Gastroesophageal sphincter (tissue), 3 donors: ENCODE measurements at regions not wholly inside any gene's neighbourhood (a gene's known extent, or its start where the extent isn't known, plus 50 kb on each side); places are given as distances from the start of the nearest gene placed in this dataset.

Experiments used
- CTCF ChIP-seq, 4 experiments: fragments of 200-600 bp in 2 of 4; fragments of 450-650 bp in 2 of 4; sonication (generic) in 1 of 4; IDR thresholded peaks; one replicate each; pipeline ENCODE4 v1.5.1; 2017 to 2019; ENCODE audit warnings: antibody characterized with exemption in 4 of 4, mild to moderate bottlenecking in 2 of 4, moderate library complexity in 2 of 4
- EP300 ChIP-seq: sonication (generic); formaldehyde crosslinking; IDR thresholded peaks from one replicate; pipeline ENCODE4 v1.6.1; 2017; ENCODE audit warnings: antibody characterized with exemption, mild to moderate bottlenecking

- TF ChIP-seq EP300 (no peak), CTCF (IDR thresholded peaks at IDR 0.05) (no peak)
Measured at GRCh38 chrX:26664919-26665318, 448.9 kb downstream of the MAGEB5 start.
